HUES64 (cell line): ENCODE measurements at regions not wholly inside any gene's neighbourhood (a gene's known extent, or its start where the extent isn't known, plus 50 kb on each side); places are given as distances from the start of the nearest gene placed in this dataset.

Experiments used
- H3K27ac ChIP-seq: 2 replicates; pipeline ENCODE4 v1.7.0; 2013; ENCODE audit warnings: low read depth, low read length, inconsistent platforms
- H3K27me3 ChIP-seq: 2 replicates; pipeline ENCODE4 v1.6.1; 2013; ENCODE audit warnings: mild to moderate bottlenecking, low read length; ENCODE audit not compliant: insufficient read depth
- H3K36me3 ChIP-seq: 2 replicates; pipeline ENCODE4 v1.6.1; 2013; ENCODE audit warnings: mild to moderate bottlenecking, low read length; ENCODE audit not compliant: insufficient read depth
- H3K4me1 ChIP-seq: 2 replicates; pipeline ENCODE4 v1.6.1; 2013; ENCODE audit warnings: mild to moderate bottlenecking, low read length, moderate library complexity; ENCODE audit not compliant: insufficient read depth
- H3K4me3 ChIP-seq: 2 replicates; pipeline ENCODE4 v1.5.1; 2013; ENCODE audit warnings: mild to moderate bottlenecking, low read length, moderate library complexity
- H3K9ac ChIP-seq: 2 replicates; pipeline ENCODE4 v1.6.1; 2013; ENCODE audit warnings: mild to moderate bottlenecking, low read depth, low read length
- H3K9me3 ChIP-seq: 2 replicates; pipeline ENCODE4 v1.6.1; 2013; ENCODE audit warnings: low read depth, low read length; ENCODE audit not compliant: insufficient read depth
- WGBS: fragments of 150-250, 120-280 bp; methylation state at CpG from one replicate; pipeline ENCODE4 v1.1.7; 2013; ENCODE audit warnings: missing lambda C conversion rate; 5-methylcytosine and 5-hydroxymethylcytosine counted together

DNA sequence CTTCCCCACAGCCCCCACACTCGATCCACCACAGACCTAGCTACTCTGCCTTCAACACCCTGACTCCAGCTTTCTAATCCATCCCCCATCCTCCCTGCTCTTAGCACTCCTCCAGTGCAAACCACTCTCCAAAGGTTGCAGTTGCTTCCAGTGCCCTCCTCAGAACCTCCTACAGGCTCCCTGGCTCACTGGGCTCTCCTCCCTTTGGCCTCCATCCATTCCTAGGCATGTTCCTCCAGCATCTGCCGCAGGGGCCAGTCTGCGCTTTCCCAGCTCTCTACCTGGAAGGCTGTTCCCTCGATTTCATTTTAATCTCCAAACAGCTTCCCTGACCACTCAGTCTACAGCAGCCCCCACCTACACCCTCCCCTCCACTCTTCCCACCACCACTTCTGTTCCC, 133.8 kb downstream of the SPATA19 start:
- H3K9ac ChIP-seq, result no peak overlapping the region
- H3K4me1 ChIP-seq, result peaks cover 30% of the 10 kb centered on the region
- H3K27me3 ChIP-seq, result peaks cover 9% of the 10 kb centered on the region; the same call in 1 of the 2 replicates
- H3K9me3 ChIP-seq, result no peaks in the 10 kb centered on the region
- H3K36me3 ChIP-seq, result no peaks in the 10 kb centered on the region
- H3K4me3 ChIP-seq, result no peak overlapping the region
- 41% methylated on average over 4 of the region's 4 CpGs for WGBS
- no peak overlapping the region; the same call in 1 of the 2 replicates for H3K27ac ChIP-seq

DNA sequence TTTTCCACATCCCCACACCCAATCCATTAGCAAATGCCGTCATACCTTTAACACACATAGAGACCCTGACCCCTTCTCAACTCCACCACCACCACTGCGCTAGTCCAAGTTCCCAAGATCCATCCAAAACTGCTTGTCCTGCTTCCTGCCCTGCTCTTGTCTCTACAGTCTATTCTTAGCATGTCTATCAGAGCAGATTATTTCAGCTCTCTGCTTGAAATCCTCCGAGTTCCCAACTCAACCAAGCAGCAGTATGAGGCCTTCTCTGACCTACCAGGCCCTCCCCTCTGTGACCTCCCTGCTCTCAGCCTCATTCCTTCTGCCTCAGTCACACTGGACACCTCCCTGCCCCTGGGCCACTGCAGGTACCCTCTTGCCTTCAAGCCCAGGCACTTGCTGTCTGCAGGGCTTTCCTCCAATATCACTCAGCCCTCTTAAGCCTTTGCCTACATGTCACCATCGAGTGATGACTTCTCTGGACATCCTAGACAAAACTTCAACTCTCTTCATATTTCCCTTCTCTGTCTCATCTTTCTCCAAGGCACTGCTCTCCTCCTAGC, 134.6 kb downstream of the SPATA19 start:
- no peak overlapping the region for H3K4me3 ChIP-seq
- H3K9ac ChIP-seq, result no peak overlapping the region
- no peaks in the 10 kb centered on the region for H3K36me3 ChIP-seq
- H3K9me3 ChIP-seq, result no peaks in the 10 kb centered on the region
- WGBS, result 88% methylated on average over 4 of the region's 4 CpGs
- H3K27me3 ChIP-seq, result peaks cover 9% of the 10 kb centered on the region; the same call in 1 of the 2 replicates
- H3K4me1 ChIP-seq, result peaks cover 29% of the 10 kb centered on the region
- H3K27ac ChIP-seq, result no peak overlapping the region

DNA sequence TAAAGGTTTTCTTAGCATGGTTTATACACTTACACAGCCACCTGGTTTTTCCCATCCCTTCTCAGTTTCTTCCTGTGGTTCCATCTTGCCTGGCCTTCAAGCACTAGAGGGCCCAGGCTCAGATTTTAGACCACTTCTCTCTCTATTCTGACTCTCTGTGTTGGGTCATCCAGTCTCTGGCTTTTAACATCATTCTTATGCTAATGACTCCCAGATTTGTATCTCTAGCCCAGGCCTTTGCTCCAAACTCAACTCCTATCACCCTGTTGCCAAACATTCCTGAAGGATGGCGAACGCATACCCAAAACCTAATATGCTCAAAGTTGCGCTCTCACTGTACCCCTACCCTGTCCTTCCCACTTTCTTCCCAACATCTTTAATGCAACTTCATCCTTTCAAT, 135.1 kb downstream of the SPATA19 start:
- Histone ChIP-seq H3K27me3 (peaks cover 9% of the 10 kb centered on the region; the same call in 1 of the 2 replicates), H3K4me1 (peaks cover 25% of the 10 kb centered on the region), H3K9me3 (no peaks in the 10 kb centered on the region), H3K9ac (no peak overlapping the region), H3K36me3 (no peaks in the 10 kb centered on the region), H3K4me3 (no peak overlapping the region), H3K27ac (no peak overlapping the region)
- WGBS, result 73% methylated on average over 3 of the region's 3 CpGs

DNA sequence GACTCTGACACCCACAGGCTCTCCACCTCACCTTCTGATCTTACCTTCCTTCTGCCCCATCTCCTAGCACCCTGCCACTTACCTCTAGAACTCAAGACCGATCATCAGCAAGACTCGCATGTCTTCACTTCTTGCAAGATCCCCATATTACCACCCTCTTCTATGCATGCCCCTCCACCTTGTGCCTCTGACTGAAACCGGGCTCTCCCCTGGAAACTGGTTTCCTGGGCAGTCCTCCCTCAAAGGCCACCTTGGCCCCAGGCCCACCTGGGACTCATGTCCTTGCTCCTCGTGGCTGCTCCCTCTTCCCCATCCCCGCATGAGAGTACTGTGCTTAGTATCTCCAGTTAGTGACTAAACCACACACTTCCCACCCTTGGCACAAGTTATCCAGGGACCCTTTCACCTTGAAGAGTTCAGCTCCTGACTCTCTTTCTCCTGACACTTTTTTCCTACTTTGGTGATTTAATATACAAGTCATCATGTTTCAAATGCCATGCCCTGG, 136.7 kb downstream of the SPATA19 start:
- H3K4me1 ChIP-seq, result peaks cover 20% of the 10 kb centered on the region
- 92% methylated on average over 5 of the region's 5 CpGs for WGBS
- no peak overlapping the region for H3K9ac ChIP-seq
- no peak overlapping the region for H3K27ac ChIP-seq
- no peak overlapping the region for H3K4me3 ChIP-seq
- H3K9me3 ChIP-seq, result no peaks in the 10 kb centered on the region
- H3K27me3 ChIP-seq, result peaks cover 6% of the 10 kb centered on the region; the same call in 1 of the 2 replicates
- no peaks in the 10 kb centered on the region for H3K36me3 ChIP-seq

DNA sequence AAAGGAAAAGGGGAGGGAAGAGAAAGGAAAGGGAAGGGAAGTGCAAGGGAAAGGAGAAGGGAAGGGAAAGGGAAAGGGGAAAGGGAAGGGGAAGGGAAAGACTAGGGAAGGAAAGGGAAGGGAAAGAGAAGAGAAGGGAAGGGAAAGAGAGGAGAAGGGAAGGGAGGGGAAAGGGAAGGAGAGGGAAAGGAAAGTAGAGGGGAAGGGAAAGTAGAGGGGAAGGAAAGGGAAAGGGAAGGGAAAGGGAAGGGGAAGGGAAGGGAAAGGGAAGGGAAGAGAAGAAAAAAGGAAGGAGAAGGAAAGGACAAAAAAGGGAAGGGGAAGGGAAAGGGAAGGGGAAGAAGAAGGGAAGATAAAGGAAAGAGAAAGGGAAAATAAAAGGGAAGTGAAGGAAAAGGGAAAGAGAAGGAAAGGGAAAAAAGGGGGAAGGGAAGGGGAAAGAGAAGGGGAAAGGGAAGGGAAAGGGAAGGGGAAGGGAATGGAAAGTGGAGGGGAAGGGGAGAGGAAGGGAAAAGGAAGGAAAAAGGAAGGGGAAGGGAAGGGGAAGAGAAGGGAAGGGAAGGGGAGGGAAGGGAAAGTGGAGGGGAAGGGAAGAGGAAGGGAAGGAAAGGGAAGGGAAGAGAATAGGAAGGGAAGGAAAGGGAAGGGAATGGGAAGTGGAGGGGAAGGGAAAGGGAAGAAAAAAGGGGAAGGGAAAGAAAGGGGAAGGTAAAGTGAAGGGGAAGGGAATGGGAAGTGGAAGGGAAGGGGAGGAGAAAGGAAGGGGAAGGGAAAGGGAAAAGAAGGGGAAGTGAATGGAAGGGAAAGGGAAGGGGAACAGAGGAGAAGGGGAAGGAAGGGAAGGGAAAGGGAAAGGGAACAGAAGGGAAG, 138.2 kb downstream of the SPATA19 start:
- H3K27me3 ChIP-seq, result no peaks in the 10 kb centered on the region
- H3K36me3 ChIP-seq, result no peaks in the 10 kb centered on the region
- no peaks in the 10 kb centered on the region for H3K9me3 ChIP-seq
- no peak overlapping the region for H3K27ac ChIP-seq
- peaks cover 11% of the 10 kb centered on the region for H3K4me1 ChIP-seq
- no peak overlapping the region for H3K4me3 ChIP-seq
- no peak overlapping the region for H3K9ac ChIP-seq

DNA sequence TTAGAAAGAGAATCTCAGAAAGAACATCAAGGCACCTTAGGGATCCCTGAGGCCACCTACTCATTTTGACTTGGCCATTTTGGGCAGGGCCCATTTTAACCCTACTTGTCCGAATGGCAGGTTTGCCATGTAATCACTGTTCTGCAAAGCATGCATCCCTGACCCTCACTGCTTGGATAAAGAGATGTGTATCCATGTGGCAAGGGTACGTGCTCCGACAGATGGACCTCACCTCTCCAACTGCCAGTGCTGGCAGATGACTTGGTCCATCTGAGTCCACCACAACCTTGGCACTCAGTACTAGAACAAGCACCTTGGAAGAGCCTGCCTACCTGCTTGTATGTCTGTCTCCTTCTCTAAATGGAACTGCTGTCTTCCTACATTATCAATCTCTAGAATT, 139.4 kb downstream of the SPATA19 start:
- Histone ChIP-seq H3K27me3 (no peaks in the 10 kb centered on the region), H3K4me1 (no peaks in the 10 kb centered on the region), H3K36me3 (no peaks in the 10 kb centered on the region), H3K27ac (no peak overlapping the region), H3K4me3 (no peak overlapping the region), H3K9ac (no peak overlapping the region), H3K9me3 (no peaks in the 10 kb centered on the region)
- 96% methylated on average over 3 of the region's 3 CpGs for WGBS

DNA sequence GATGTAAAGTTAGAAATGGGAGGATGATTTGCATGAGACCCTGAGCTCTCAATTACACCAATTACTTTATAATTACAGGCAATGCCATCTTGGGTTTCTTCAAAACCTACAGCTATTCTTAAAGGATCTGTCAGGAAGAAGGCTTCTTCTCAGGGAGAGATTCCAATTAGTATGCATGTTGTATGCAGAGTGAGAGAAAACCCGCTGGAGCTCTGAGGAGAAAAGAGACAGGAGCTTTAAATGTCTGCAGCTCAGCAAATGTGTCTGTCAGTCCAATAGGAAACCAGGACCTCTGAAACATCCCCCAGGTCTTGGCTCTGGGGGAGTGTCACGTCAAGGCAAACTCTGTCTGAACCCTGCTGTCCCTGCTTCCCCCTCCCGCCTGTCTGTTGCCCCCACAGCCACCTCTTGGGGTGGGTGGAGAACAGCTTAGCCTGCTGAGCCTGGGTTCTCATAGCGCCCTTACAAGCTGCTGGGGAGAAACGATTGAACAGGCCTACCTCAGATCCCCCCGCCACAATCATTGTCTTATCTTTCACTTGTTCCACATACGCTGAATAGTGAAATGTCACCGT, 140.2 kb downstream of the SPATA19 start:
- no peaks in the 10 kb centered on the region for H3K36me3 ChIP-seq
- no peaks in the 10 kb centered on the region for H3K9me3 ChIP-seq
- H3K4me3 ChIP-seq, result no peak overlapping the region
- no peak overlapping the region for H3K9ac ChIP-seq
- H3K27ac ChIP-seq, result no peak overlapping the region
- no peaks in the 10 kb centered on the region for H3K4me1 ChIP-seq
- no peaks in the 10 kb centered on the region for H3K27me3 ChIP-seq
- 59% methylated on average over 8 of the region's 8 CpGs for WGBS

DNA sequence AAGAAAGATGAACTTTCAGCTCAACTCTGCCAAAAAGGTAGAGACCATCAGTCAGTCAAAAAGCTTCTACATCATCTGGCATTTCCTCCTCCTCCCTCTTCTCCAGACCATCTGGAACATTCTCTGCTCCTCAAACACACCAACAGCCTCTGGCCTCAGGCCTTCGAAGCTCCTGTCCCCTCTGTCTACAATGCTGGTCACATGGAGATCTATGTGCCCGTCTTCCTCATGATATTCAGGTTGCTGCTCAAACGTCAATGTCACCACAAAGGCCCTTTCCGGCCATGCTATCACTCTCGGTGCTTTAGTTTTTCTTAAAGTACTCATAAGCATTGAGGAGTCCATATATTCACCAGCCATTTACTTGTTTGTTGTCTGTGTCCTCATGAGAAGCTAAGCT, 146.2 kb downstream of the SPATA19 start:
- H3K4me1 ChIP-seq, result no peaks in the 10 kb centered on the region
- no peaks in the 10 kb centered on the region for H3K36me3 ChIP-seq
- H3K9ac ChIP-seq, result no peak overlapping the region
- H3K9me3 ChIP-seq, result no peaks in the 10 kb centered on the region
- 92% methylated on average over 5 of the region's 5 CpGs for WGBS
- no peak overlapping the region for H3K4me3 ChIP-seq
- H3K27me3 ChIP-seq, result no peaks in the 10 kb centered on the region
- no peak overlapping the region for H3K27ac ChIP-seq

DNA sequence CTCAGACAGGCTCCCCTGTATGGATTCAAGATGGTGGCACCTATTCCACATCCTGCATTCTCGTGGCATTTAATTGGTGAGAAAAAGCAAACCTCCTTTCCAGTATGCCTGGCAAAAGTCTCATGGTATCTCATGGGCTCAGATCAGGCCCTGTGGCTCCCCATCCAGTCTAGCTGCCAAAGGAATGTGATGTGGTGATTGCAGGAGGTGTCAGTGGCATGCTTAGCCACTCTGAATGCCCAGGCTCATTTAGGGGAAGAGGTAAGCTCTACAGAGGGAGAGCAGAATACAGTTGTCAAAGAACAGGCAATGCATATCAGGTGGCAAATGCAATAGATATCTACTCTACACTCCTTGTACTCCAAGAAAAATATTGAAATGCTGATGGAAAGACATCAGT, 146.7 kb downstream of the SPATA19 start:
- Histone ChIP-seq H3K4me1 (no peaks in the 10 kb centered on the region), H3K27me3 (no peaks in the 10 kb centered on the region), H3K4me3 (no peak overlapping the region), H3K36me3 (no peaks in the 10 kb centered on the region), H3K27ac (no peak overlapping the region), H3K9me3 (no peaks in the 10 kb centered on the region), H3K9ac (no peak overlapping the region)
- 87% methylated on average over 1 of the region's 1 CpG for WGBS

DNA sequence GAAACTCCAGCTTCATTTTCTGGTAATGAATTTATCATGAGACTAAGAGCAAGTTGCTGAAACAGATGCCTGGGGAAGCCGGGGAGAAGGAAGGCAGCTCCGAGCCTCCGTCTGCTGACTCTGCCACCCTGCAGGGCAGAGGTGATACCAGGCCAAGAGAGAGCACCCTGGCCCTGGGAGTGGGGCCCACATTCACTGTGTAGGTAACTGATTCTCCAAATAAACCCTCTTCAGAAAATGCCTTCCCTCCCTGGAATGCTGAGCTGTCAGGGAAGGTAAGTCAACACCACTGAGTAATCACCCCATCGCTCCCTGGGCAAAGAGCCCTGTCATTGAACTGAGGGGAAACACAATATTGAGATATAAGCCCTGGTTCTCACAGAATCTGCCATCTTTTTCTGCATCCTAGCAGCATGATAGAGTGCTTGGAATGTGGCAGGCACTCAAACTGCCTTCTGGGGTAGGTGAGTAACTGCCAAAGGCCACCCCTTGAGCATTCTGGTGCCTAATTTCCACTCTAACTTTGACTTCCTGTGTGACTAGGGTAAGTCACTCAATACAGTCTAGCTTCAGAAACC, 147.6 kb downstream of the SPATA19 start:
- no peak overlapping the region for H3K27ac ChIP-seq
- no peaks in the 10 kb centered on the region for H3K4me1 ChIP-seq
- H3K9me3 ChIP-seq, result no peaks in the 10 kb centered on the region
- H3K36me3 ChIP-seq, result no peaks in the 10 kb centered on the region
- 94% methylated on average over 4 of the region's 4 CpGs for WGBS
- H3K9ac ChIP-seq, result no peak overlapping the region
- no peaks in the 10 kb centered on the region for H3K27me3 ChIP-seq
- H3K4me3 ChIP-seq, result no peak overlapping the region

DNA sequence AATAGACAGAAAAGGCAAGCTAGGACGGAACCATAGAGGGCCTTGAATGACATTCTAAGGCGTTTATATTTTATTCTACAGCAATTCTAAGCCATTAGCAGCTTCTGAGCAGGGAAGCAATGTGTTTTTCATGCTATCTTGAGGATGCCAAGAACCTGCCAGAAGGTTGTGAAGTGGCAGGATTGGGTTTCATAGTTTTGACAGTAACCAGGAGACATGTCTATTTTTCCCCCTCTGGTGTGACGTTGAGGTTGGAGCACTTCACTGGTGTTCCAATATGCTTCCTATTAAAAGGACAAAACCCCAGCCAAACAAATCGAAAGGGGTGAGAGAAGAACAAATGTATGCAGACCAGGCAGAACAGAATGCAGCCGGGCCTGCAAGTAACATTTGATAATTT, 148.2 kb downstream of the SPATA19 start:
- no peaks in the 10 kb centered on the region for H3K9me3 ChIP-seq
- H3K4me3 ChIP-seq, result no peak overlapping the region
- no peaks in the 10 kb centered on the region for H3K27me3 ChIP-seq
- H3K9ac ChIP-seq, result no peak overlapping the region
- H3K27ac ChIP-seq, result no peak overlapping the region
- H3K4me1 ChIP-seq, result no peaks in the 10 kb centered on the region
- WGBS, result 91% methylated on average over 5 of the region's 5 CpGs
- no peaks in the 10 kb centered on the region for H3K36me3 ChIP-seq
